Right lobe of liver (tissue), 6 donors: ENCODE measurements at regions not wholly inside any gene's neighbourhood (a gene's known extent, or its start where the extent isn't known, plus 50 kb on each side); places are given as distances from the start of the nearest gene placed in this dataset.

Source experiments
- ATAC-seq, 4 donors: fragments of 200-7000 bp; cut with Tn5 transposase; one replicate each; pipeline ENCODE4 v1.9.1; 2020; ENCODE audit warnings: mild to moderate bottlenecking in 4 of 4, moderate library complexity in 4 of 4
- DNase-seq, 3 donors: peaks; one replicate each; pipeline ENCODE4 v3.0.0-alpha.2; 2020
- H3K27ac ChIP-seq, 3 donors: fragments of 200-600 bp; one replicate each; pipeline ENCODE4 v1.8.0; 2022
- H3K27me3 ChIP-seq, 2 donors: fragments of 200-600 bp; one replicate each; pipeline ENCODE4 v1.8.0; 2022
- H3K36me3 ChIP-seq, 4 donors: fragments of 200-600 bp; sonication (generic) in 1 of 4; one replicate each; pipeline versions ENCODE4 v1.5.1 to v1.8.0; 2017 to 2022; ENCODE audit warnings: control low read depth in 1 of 4
- H3K4me1 ChIP-seq, 4 donors: fragments of 200-600 bp; sonication (generic) in 1 of 4; one replicate each; pipeline versions ENCODE4 v1.5.1 to v1.8.0; 2017 to 2022; ENCODE audit warnings: control low read depth in 1 of 4
- H3K4me3 ChIP-seq, 3 donors: fragments of 200-600 bp; one replicate each; pipeline ENCODE4 v1.8.0; 2022
- H3K9me3 ChIP-seq, 4 donors: fragments of 200-600 bp; sonication (generic) in 1 of 4; one replicate each; pipeline versions ENCODE4 v1.5.1 to v1.8.0; 2017 to 2022; ENCODE audit warnings: control low read depth in 1 of 4
- CTCF ChIP-seq, 4 donors: fragments of 200-600 bp in 3 of 4; fragments of 450-650 bp in 1 of 4; IDR thresholded peaks; one replicate each; pipeline versions ENCODE4 v1.5.1 to v1.8.0; 2016 to 2022; ENCODE audit warnings: antibody characterized with exemption in 4 of 4, mild to moderate bottlenecking in 2 of 4
- POLR2A ChIP-seq: fragments of 450-650 bp; IDR thresholded peaks from one replicate; pipeline ENCODE4 v1.6.1; 2017; ENCODE audit warnings: antibody characterized with exemption, mild to moderate bottlenecking
- WGBS: methylation state at CpG from one replicate; pipeline ENCODE4 v1.1.6; 2018; ENCODE audit warnings: low coverage, low lambda C conversion rate; ENCODE audit not compliant: insufficient coverage; ENCODE audit errors: missing lambda C conversion rate; 5-methylcytosine and 5-hydroxymethylcytosine counted together
- intact Hi-C, 2 donors: fragments of 100-400 bp; cut with DNase I; formaldehyde crosslinking; loops; one replicate each; pipeline versions ENCODE4 v1.11.2 to v1.14.1; 2022
- donor health status: DM: no; HTN: yes; CAD: no.
- donor health status: DM: no; HTN: no; CAD: no.
- donor health status: DM: no; HTN: no; CAD: no.
- donor health status: DM: no; HTN: yes; CAD: no.
- donor health status: DM: no; HTN: yes; CAD: no.

- H3K27me3 ChIP-seq: no peaks in the 10 kb centered on the region
- H3K36me3 ChIP-seq: no peaks in the 10 kb centered on the region
- H3K27ac ChIP-seq: no peak overlapping the region
- no peaks in the 10 kb centered on the region for H3K4me1 ChIP-seq
- H3K9me3 ChIP-seq: no peaks in the 10 kb centered on the region
- intact Hi-C loops: no loop called here
- no peak for TF ChIP-seq CTCF (IDR thresholded peaks at IDR 0.05)
- TF ChIP-seq POLR2A: no peak
- ATAC-seq (no peak), DNase-seq (no peak)
- H3K4me3 ChIP-seq: no peak overlapping the region
- WGBS: 8% methylated on average over 2 of the region's 2 CpGs
Observed at GRCh38 chr17:13140750-13141149, 122.9 kb upstream of the ELAC2 start.

- Histone ChIP-seq H3K9me3 (no peaks in the 10 kb centered on the region), H3K4me1 (no peaks in the 10 kb centered on the region), H3K4me3 (no peak overlapping the region), H3K36me3 (no peaks in the 10 kb centered on the region), H3K27me3 (no peaks in the 10 kb centered on the region), H3K27ac (no peak overlapping the region)
- no peak for TF ChIP-seq POLR2A
- no peak for TF ChIP-seq CTCF (IDR thresholded peaks at IDR 0.05)
- DNase-seq (no peak), ATAC-seq (no peak)
- WGBS: 39% methylated on average over 5 of the region's 5 CpGs
- intact Hi-C loops: no loop called here
Observed at GRCh38 chr17:13135506-13135905, 117.7 kb upstream of the ELAC2 start.

- Histone ChIP-seq H3K27ac (no peak overlapping the region), H3K4me3 (no peak overlapping the region), H3K4me1 (no peaks in the 10 kb centered on the region), H3K36me3 (no peaks in the 10 kb centered on the region), H3K27me3 (no peaks in the 10 kb centered on the region), H3K9me3 (no peaks in the 10 kb centered on the region)
- ATAC-seq (no peak), DNase-seq (no peak)
- WGBS: 14% methylated on average over 1 of the region's 1 CpG
- intact Hi-C loops: no loop called here
- TF ChIP-seq POLR2A (no peak), CTCF (IDR thresholded peaks at IDR 0.05) (no peak)
Observed at GRCh38 chr17:13134076-13134475, 116.2 kb upstream of the ELAC2 start.

GRCh38 chr17:13131225-13131624 is 113.4 kb upstream of the ELAC2 start:
- no peak for TF ChIP-seq POLR2A
- TF ChIP-seq CTCF (IDR thresholded peaks at IDR 0.05): no peak
- WGBS: 45% methylated on average over 5 of the region's 5 CpGs

GRCh38 chr17:13129356-13129755 is 111.5 kb upstream of the ELAC2 start:
- Histone ChIP-seq H3K4me1 (no peaks in the 10 kb centered on the region), H3K36me3 (no peaks in the 10 kb centered on the region), H3K4me3 (no peak overlapping the region), H3K27me3 (no peaks in the 10 kb centered on the region), H3K27ac (no peak overlapping the region), H3K9me3 (no peaks in the 10 kb centered on the region)
- ATAC-seq (no peak), DNase-seq (no peak)
- TF ChIP-seq POLR2A (no peak), CTCF (IDR thresholded peaks at IDR 0.05) (no peak)
- 54% methylated on average over 2 of the region's 2 CpGs for WGBS
- intact Hi-C loops: no loop called here

More at GRCh38 chr17:13131225-13131624, 113.4 kb upstream of the ELAC2 start:
- DNase-seq (no peak), ATAC-seq (no peak)
- H3K27me3 ChIP-seq: no peaks in the 10 kb centered on the region
- H3K4me1 ChIP-seq: no peaks in the 10 kb centered on the region
- H3K27ac ChIP-seq: no peak overlapping the region
- intact Hi-C loops: no loop called here
- no peak overlapping the region for H3K4me3 ChIP-seq
- H3K36me3 ChIP-seq: no peaks in the 10 kb centered on the region
- H3K9me3 ChIP-seq: no peaks in the 10 kb centered on the region
